RWPE1 (cell line): ENCODE measurements at regions not wholly inside any gene's neighbourhood (a gene's known extent, or its start where the extent isn't known, plus 50 kb on each side); places are given as distances from the start of the nearest gene placed in this dataset.

Experiments used
- CTCF ChIA-PET: fragments of 350-600 bp; sonication (Branson Sonifier 250); formaldehyde crosslinking; extraction: SDS; loops from one replicate; lab custom pipeline; 2021; lab: Yijun Ruan, JAX
- POLR2A ChIA-PET: fragments of 400-600 bp; formaldehyde crosslinking; extraction: SDS; loops from one replicate; lab custom pipeline; 2020; ENCODE audit warnings: antibody characterized with exemption; ENCODE audit not compliant: low non-redundant PET; lab: Yijun Ruan, JAX
- DNase-seq: peaks from one replicate; pipeline ENCODE4 v3.0.0; 2012; ENCODE audit warnings: low spot score
- H3K27ac ChIP-seq: fragments of 450-650 bp; 2 replicates; pipeline ENCODE4 v1.5.1; 2017
- CTCF ChIP-seq: fragments of 450-650 bp; conservative IDR thresholded peaks from 2 replicates; pipeline ENCODE4 v1.5.1; 2017; ENCODE audit warnings: low read depth, mild to moderate bottlenecking

GRCh38 chr16:73735954-73736353, 560.7 kb upstream of the PSMD7 start:
- no peak for TF ChIP-seq CTCF
- POLR2A ChIA-PET, result no interaction called here
- no peak for DNase-seq
- CTCF ChIA-PET, result no interaction called here
- no peak overlapping the region for H3K27ac ChIP-seq

GRCh38 chr16:73735018-73735417, 561.6 kb upstream of the PSMD7 start:
- ChIA-PET POLR2A (no interaction called here), CTCF (interaction anchor here (0.7 kb wide), 1 partner anchor 562 kb away, joined by 3 read pairs; no protein-coding TSS in a partner anchor)
- DNase-seq, result peak; percentile 77
- TF ChIP-seq CTCF, result no peak
- H3K27ac ChIP-seq, result no peak overlapping the region

GRCh38 chr16:73732681-73733080, 563.9 kb upstream of the PSMD7 start:
- ChIA-PET POLR2A (no interaction called here), CTCF (interaction anchor here (0.6 kb wide), 1 partner anchor 78 kb away, joined by 5 read pairs; no protein-coding TSS in a partner anchor)
- H3K27ac ChIP-seq, result no peak overlapping the region
- DNase-seq, result no peak
- TF ChIP-seq CTCF, result no peak

GRCh38 chr16:73732143-73732542, 564.5 kb upstream of the PSMD7 start:
- H3K27ac ChIP-seq, result no peak overlapping the region
- no peak for DNase-seq
- ChIA-PET POLR2A (no interaction called here), CTCF (no interaction called here)
- no peak for TF ChIP-seq CTCF

- DNase-seq, result no peak
- no peak overlapping the region for H3K27ac ChIP-seq
- CTCF ChIA-PET, result no interaction called here
- POLR2A ChIA-PET, result no interaction called here
- TF ChIP-seq CTCF, result no peak
Measured at GRCh38 chr16:73730481-73731090, 566.0 kb upstream of the PSMD7 start.

GRCh38 chr16:73725156-73725555, 571.5 kb upstream of the PSMD7 start:
- H3K27ac ChIP-seq, result no peak overlapping the region
- DNase-seq, result no peak
- ChIA-PET POLR2A (interaction anchor here (0.5 kb wide), 1 partner anchor 51 kb away, joined by 3 read pairs; no protein-coding TSS in a partner anchor), CTCF (no interaction called here)
- no peak for TF ChIP-seq CTCF
